Body of pancreas (tissue), 4 donors: ENCODE measurements at regions not wholly inside any gene's neighbourhood (a gene's known extent, or its start where the extent isn't known, plus 50 kb on each side); places are given as distances from the start of the nearest gene placed in this dataset.

Experiments
- ATAC-seq: fragments of 150-250 bp; one replicate; pipeline ENCODE4 v1.9.1; 2016
- DNase-seq, 4 donors: peaks; one replicate each; pipeline ENCODE4 v3.0.0-alpha.2; 2019
- H3K27ac ChIP-seq, 4 donors: fragments of 200-600 bp; sonication (generic); 1 replicate in 3 of 4; 2 replicates in 1 of 4; pipeline versions ENCODE4 v1.5.1 to v1.6.1; 2016 to 2019; ENCODE audit warnings: mild to moderate bottlenecking in 1 of 4, mixed read lengths in 1 of 4, moderate library complexity in 1 of 4
- H3K27me3 ChIP-seq, 2 donors: fragments of 200-600 bp; sonication (generic); one replicate each; pipeline ENCODE4 v1.6.0; 2016; ENCODE audit warnings: mild to moderate bottlenecking in 1 of 2
- H3K36me3 ChIP-seq, 2 donors: fragments of 200-600 bp; sonication (generic); replicated peaks in 1 of 2; 2 replicates each; pipeline ENCODE4 v1.5.1; 2016; ENCODE audit warnings: low read depth in 2 of 2; ENCODE audit not compliant: insufficient read depth in 1 of 2
- H3K4me1 ChIP-seq: fragments of 200-600 bp; sonication (generic); one replicate; pipeline ENCODE4 v1.6.0; 2016
- H3K4me3 ChIP-seq, 2 donors: fragments of 200-600 bp; sonication (generic); 1 replicate in 1 of 2; 2 replicates in 1 of 2; pipeline ENCODE4 v1.5.1; 2016 to 2019
- H3K9me3 ChIP-seq, 3 donors: fragments of 200-600 bp; sonication (generic); 1 replicate in 2 of 3; 2 replicates in 1 of 3; pipeline ENCODE4 v1.5.1; 2016
- POLR2A ChIP-seq, 3 donors: fragments of 450-650 bp; IDR thresholded peaks; one replicate each; pipeline ENCODE4 v1.6.1; 2016; ENCODE audit warnings: antibody characterized with exemption in 3 of 3, mild to moderate bottlenecking in 2 of 3
- WGBS, 2 donors: methylation state at CpG; one replicate each; pipeline ENCODE4 v1.1.5; 2017; 5-methylcytosine and 5-hydroxymethylcytosine counted together
- intact Hi-C: fragments of 100-400 bp; cut with DNase I; formaldehyde crosslinking; loops from one replicate; pipeline ENCODE4 v1.15.1; 2023
- TF ChIP-seq, protein P1 (sequence below), 7 experiments: fragments of 450-650 bp in 4 of 7; fragments of 200-600 bp in 3 of 7; sonication (generic) in 3 of 7; IDR thresholded peaks; one replicate each; pipeline ENCODE4 v1.5.1; 2016 to 2019; ENCODE audit warnings: antibody characterized with exemption in 7 of 7

- H3K27ac ChIP-seq, result peak overlapping the region in 3 of 4 donors; percentile 63 to 78 (median 76)
- intact Hi-C loops, result no loop called here
- H3K36me3 ChIP-seq, result no peaks in the 10 kb centered on the region
- peaks cover 4% of the 10 kb centered on the region for H3K4me1 ChIP-seq
- 30 to 31% methylated on average over 6 to 19 of the region's 22 CpGs for WGBS, 2 donors
- peak overlapping the region; percentile 48 to 69 for H3K4me3 ChIP-seq
- no peaks in the 10 kb centered on the region for H3K27me3 ChIP-seq
- ATAC-seq (peak; percentile 13), DNase-seq (peak in 2 of 4 donors; percentile 15 to 26)
- no peaks in the 10 kb centered on the region for H3K9me3 ChIP-seq
- TF ChIP-seq POLR2A (IDR thresholded peaks at IDR 0.05), result no peak
- TF ChIP-seq, protein P1, sequence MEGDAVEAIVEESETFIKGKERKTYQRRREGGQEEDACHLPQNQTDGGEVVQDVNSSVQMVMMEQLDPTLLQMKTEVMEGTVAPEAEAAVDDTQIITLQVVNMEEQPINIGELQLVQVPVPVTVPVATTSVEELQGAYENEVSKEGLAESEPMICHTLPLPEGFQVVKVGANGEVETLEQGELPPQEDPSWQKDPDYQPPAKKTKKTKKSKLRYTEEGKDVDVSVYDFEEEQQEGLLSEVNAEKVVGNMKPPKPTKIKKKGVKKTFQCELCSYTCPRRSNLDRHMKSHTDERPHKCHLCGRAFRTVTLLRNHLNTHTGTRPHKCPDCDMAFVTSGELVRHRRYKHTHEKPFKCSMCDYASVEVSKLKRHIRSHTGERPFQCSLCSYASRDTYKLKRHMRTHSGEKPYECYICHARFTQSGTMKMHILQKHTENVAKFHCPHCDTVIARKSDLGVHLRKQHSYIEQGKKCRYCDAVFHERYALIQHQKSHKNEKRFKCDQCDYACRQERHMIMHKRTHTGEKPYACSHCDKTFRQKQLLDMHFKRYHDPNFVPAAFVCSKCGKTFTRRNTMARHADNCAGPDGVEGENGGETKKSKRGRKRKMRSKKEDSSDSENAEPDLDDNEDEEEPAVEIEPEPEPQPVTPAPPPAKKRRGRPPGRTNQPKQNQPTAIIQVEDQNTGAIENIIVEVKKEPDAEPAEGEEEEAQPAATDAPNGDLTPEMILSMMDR (IDR thresholded peaks at IDR 0.05), result no peak
Observed at GRCh38 chr5:8458038-8458383, 589.1 kb downstream of the MTRR start.

DNA sequence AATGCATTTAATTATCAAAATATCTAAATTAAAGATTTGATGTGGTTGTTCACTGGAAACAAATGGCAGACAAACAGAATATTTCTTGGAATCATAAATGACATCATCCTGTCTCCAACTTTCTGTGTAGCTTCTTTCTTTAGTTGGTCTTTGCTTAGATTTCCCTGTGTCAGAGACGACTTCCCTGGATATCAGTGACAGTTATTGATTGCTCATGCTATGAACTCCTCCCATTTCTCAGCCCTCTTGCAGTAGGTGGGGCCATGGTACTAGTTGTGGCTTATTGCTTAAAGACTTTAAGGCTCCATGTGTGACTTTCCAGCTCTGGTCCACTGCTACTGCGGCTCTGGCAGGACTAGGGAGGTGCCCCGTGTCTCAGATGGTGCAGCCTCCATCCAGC is 592.6 kb downstream of the MTRR start:
- intact Hi-C loops, result no loop called here
- H3K27ac ChIP-seq, result no peak overlapping the region
- peaks cover 4% of the 10 kb centered on the region for H3K4me1 ChIP-seq
- H3K27me3 ChIP-seq, result no peaks in the 10 kb centered on the region
- no peak for DNase-seq
- no peaks in the 10 kb centered on the region for H3K36me3 ChIP-seq
- H3K4me3 ChIP-seq, result no peak overlapping the region
- WGBS, 2 donors, result 50 to 55% methylated on average over 3 of the region's 3 CpGs
- TF ChIP-seq POLR2A (IDR thresholded peaks at IDR 0.05), result no peak
- TF ChIP-seq, protein P1 (IDR thresholded peaks at IDR 0.05), result no peak
- no peaks in the 10 kb centered on the region for H3K9me3 ChIP-seq
- ATAC-seq, result no peak

- ATAC-seq (no peak), DNase-seq (no peak)
- WGBS, 2 donors, result 66 to 67% methylated on average over 4 of the region's 4 CpGs
- Histone ChIP-seq H3K4me1 (peaks cover 4% of the 10 kb centered on the region), H3K4me3 (no peak overlapping the region), H3K9me3 (no peaks in the 10 kb centered on the region), H3K27ac (no peak overlapping the region), H3K36me3 (no peaks in the 10 kb centered on the region), H3K27me3 (no peaks in the 10 kb centered on the region)
- intact Hi-C loops, result no loop called here
- TF ChIP-seq, protein P1 (IDR thresholded peaks at IDR 0.05), result no peak
- no peak for TF ChIP-seq POLR2A (IDR thresholded peaks at IDR 0.05)
Observed at GRCh38 chr5:8462565-8462964, 593.6 kb downstream of the MTRR start.

GRCh38 chr5:8470489-8470888 is 601.5 kb downstream of the MTRR start:
- intact Hi-C loops, result no loop called here
- DNase-seq, result no peak
- 70 to 89% methylated on average over 4 of the region's 4 CpGs for WGBS, 2 donors

DNA sequence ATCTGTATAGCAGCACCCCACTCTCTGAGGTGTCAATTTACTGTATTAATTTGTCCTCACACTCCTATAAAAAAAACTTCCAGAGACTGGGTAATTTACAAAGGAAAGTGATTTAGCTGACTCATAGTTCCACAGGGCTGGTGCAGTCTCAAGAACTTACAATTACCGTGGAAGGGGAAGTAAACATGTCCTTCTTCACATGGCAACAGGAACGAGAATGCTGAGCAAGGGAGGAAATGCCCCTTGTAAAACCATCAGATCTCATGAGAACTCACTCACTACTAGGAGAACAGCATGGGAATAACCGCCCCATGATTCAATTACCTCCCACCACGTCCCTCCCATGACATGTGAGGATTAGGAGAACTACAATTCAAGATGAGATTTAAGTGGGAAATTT is 602.6 kb downstream of the MTRR start:
- WGBS, 2 donors, result 54% methylated on average over 4 of the region's 4 CpGs
- TF ChIP-seq POLR2A (IDR thresholded peaks at IDR 0.05), result no peak
- TF ChIP-seq, protein P1 (IDR thresholded peaks at IDR 0.05), result no peak
- no peak overlapping the region for H3K4me3 ChIP-seq
- intact Hi-C loops, result no loop called here
- no peak for DNase-seq
- ATAC-seq, result no peak
- H3K36me3 ChIP-seq, result no peaks in the 10 kb centered on the region
- H3K27me3 ChIP-seq, result no peaks in the 10 kb centered on the region
- no peak overlapping the region for H3K27ac ChIP-seq
- H3K9me3 ChIP-seq, result peaks cover 0 to 12% (median 0%) of the 10 kb centered on the region in 3 donors
- no peaks in the 10 kb centered on the region for H3K4me1 ChIP-seq

More at GRCh38 chr5:8470489-8470888, 601.5 kb downstream of the MTRR start:
- no peaks in the 10 kb centered on the region for H3K36me3 ChIP-seq
- no peak overlapping the region for H3K4me3 ChIP-seq
- no peaks in the 10 kb centered on the region for H3K4me1 ChIP-seq
- no peaks in the 10 kb centered on the region for H3K27me3 ChIP-seq
- no peak overlapping the region for H3K27ac ChIP-seq
- ATAC-seq, result no peak
- peaks cover 0 to 12% (median 0%) of the 10 kb centered on the region in 3 donors for H3K9me3 ChIP-seq
- TF ChIP-seq, protein P1 (IDR thresholded peaks at IDR 0.05), result no peak
- TF ChIP-seq POLR2A (IDR thresholded peaks at IDR 0.05), result no peak
